K562 (cell line): ENCODE measurements at regions not wholly inside any gene's neighbourhood (a gene's known extent, or its start where the extent isn't known, plus 50 kb on each side); places are given as distances from the start of the nearest gene placed in this dataset.

Experiments
- ATAC-seq: fragments of 200-7000 bp; cut with Tn5 transposase; 3 replicates; pipeline ENCODE4 v1.9.1; 2020; ENCODE audit warnings: moderate library complexity
- BruUV-seq: library from RNA; stranded (reverse); fragments of 400-500 nt; replicated peaks from 2 replicates; lab custom pipeline; 2021; lab: Mats Ljungman, UMichigan
- CTCF ChIA-PET: fragments of 300-600 bp; formaldehyde crosslinking; extraction: SDS; loops from one replicate; lab custom pipeline; 2021; ENCODE audit warnings: low intra/inter-chr PET ratio; lab: Yijun Ruan, JAX
- POLR2A ChIA-PET: fragments of 300-600, 350-650 bp; sonication (Branson Sonifier 250); formaldehyde crosslinking; extraction: SDS; loops from one replicate; lab custom pipeline; 2021; ENCODE audit warnings: antibody characterized with exemption, inconsistent platforms; lab: Yijun Ruan, JAX
- DNase-seq, 4 experiments: peaks; one replicate each; pipeline versions ENCODE4 v3.0.0 to v3.0.0-alpha.2; 2011 to 2018; ENCODE audit warnings: low spot score in 3 of 4, mixed read lengths in 3 of 4; ENCODE audit errors: extremely low read depth in 1 of 4
- FAIRE-seq: peaks from 2 replicates; lab custom pipeline; 2011; peaks lifted over from hg19 to GRCh38; lab: Jason Lieb, UNC
- H2AFZ ChIP-seq: 2 replicates; pipeline ENCODE4 v1.6.0; 2011; ENCODE audit warnings: low read depth, low read length, control low read depth, inconsistent platforms
- H3K27ac ChIP-seq: fragments of 200-600 bp; 3 replicates; pipeline ENCODE4 v1.8.0; 2011; ENCODE audit warnings: low read depth, mild to moderate bottlenecking, control low read depth, inconsistent platforms, low read length, moderate library complexity, mixed read lengths; ENCODE audit errors: extremely low read depth
- H3K27me3 ChIP-seq, 2 experiments: fragments of 300-600 bp in 1 of 2; 2 replicates in 1 of 2; 3 replicates in 1 of 2; pipeline versions ENCODE4 v1.6.0 to v1.8.0; 2011; ENCODE audit warnings: inconsistent platforms in 2 of 2, low read length in 2 of 2, mild to moderate bottlenecking in 1 of 2, mixed read lengths in 1 of 2, moderate library complexity in 1 of 2; ENCODE audit not compliant: control insufficient read depth in 2 of 2, insufficient read depth in 2 of 2
- H3K36me3 ChIP-seq: fragments of 300-600 bp; 3 replicates; pipeline ENCODE4 v1.8.0; 2011; ENCODE audit warnings: mild to moderate bottlenecking, low read length, inconsistent platforms; ENCODE audit not compliant: control insufficient read depth, insufficient read depth
- H3K4me1 ChIP-seq, 2 experiments: fragments of 200-600 bp in 1 of 2; replicated peaks in 1 of 2; 2 replicates in 1 of 2; 3 replicates in 1 of 2; pipeline versions ENCODE4 v1.5.1 to v1.8.0; 2011; ENCODE audit warnings: inconsistent platforms in 2 of 2, low read length in 2 of 2, mild to moderate bottlenecking in 1 of 2, mixed read lengths in 1 of 2, moderate library complexity in 1 of 2; ENCODE audit not compliant: control insufficient read depth in 2 of 2, insufficient read depth in 2 of 2
- H3K4me2 ChIP-seq: 2 replicates; pipeline ENCODE4 v1.6.1; 2011; ENCODE audit warnings: low read length, control low read depth, inconsistent platforms, mixed read lengths; ENCODE audit not compliant: insufficient read depth
- H3K4me3 ChIP-seq: fragments of 200-600 bp; sonication (generic), shearing (Covaris generic); 2 replicates; pipeline ENCODE4 v1.5.1; 2016; ENCODE audit warnings: control low read depth, inconsistent platforms
- H3K79me2 ChIP-seq: fragments of 200-600 bp; 3 replicates; pipeline ENCODE4 v1.8.0; 2011; ENCODE audit warnings: low read length, inconsistent platforms; ENCODE audit not compliant: control insufficient read depth, insufficient read depth
- H3K9ac ChIP-seq, 2 experiments: 2 replicates each; pipeline versions ENCODE4 v1.6.0 to v1.6.1; 2011; ENCODE audit warnings: low read depth in 2 of 2, low read length in 2 of 2, control low read depth in 1 of 2, inconsistent platforms in 1 of 2, mild to moderate bottlenecking in 1 of 2, mixed read lengths in 1 of 2; ENCODE audit not compliant: insufficient read depth in 1 of 2
- H3K9me1 ChIP-seq: one replicate; pipeline ENCODE4 v1.6.0; 2011; ENCODE audit warnings: inconsistent platforms, mild to moderate bottlenecking, low read length, moderate library complexity; ENCODE audit not compliant: control insufficient read depth, insufficient read depth
- H3K9me3 ChIP-seq: replicated peaks from 2 replicates; pipeline ENCODE4 v1.5.1; 2011; ENCODE audit warnings: low read depth, low read length, inconsistent platforms; ENCODE audit not compliant: control insufficient read depth, insufficient read depth
- H4K20me1 ChIP-seq: replicated peaks from 2 replicates; pipeline ENCODE4 v1.6.1; 2011; ENCODE audit warnings: low read length, inconsistent platforms, mixed read lengths; ENCODE audit not compliant: control insufficient read depth, insufficient read depth
- ARID1B ChIP-seq: fragments of 450-650 bp; IDR thresholded peaks from 2 replicates; pipeline ENCODE4 v1.6.1; 2016; ENCODE audit warnings: antibody characterized with exemption, mild to moderate bottlenecking, inconsistent platforms
- BRF1 ChIP-seq: IDR thresholded peaks from 3 replicates; pipeline ENCODE4 v1.6.1; 2011; ENCODE audit warnings: borderline replicate concordance, mild to moderate bottlenecking; ENCODE audit not compliant: insufficient read length; ENCODE audit errors: extremely low read depth
- ESRRA ChIP-seq: fragments of 450-650 bp; IDR thresholded peaks from 2 replicates; pipeline ENCODE4 v1.6.1; 2014; ENCODE audit warnings: low read depth, mild to moderate bottlenecking, moderate library complexity, borderline replicate concordance
- ETV1 ChIP-seq: fragments of 450-650 bp; conservative IDR thresholded peaks from 2 replicates; pipeline ENCODE4 v1.6.1; 2016; ENCODE audit warnings: missing genetic modification characterization, control low read depth, low read depth, missing compliant biosample characterization
- EWSR1 ChIP-seq: fragments of 450-650 bp; IDR thresholded peaks from 2 replicates; pipeline ENCODE4 v1.6.1; 2018; ENCODE audit warnings: borderline replicate concordance, mild to moderate bottlenecking, low read depth, moderate library complexity; ENCODE audit not compliant: partially characterized antibody
- LEF1 ChIP-seq: fragments of 450-650 bp; IDR thresholded peaks from 2 replicates; pipeline ENCODE4 v1.6.1; 2016; ENCODE audit warnings: mild to moderate bottlenecking
- NRF1 ChIP-seq, 2 experiments: fragments of 450-650 bp; IDR thresholded peaks in 1 of 2; conservative IDR thresholded peaks in 1 of 2; 2 replicates each; pipeline ENCODE4 v1.6.1; 2014; ENCODE audit warnings: mild to moderate bottlenecking in 2 of 2
- PML ChIP-seq: IDR thresholded peaks from 2 replicates; pipeline ENCODE4 v1.6.1; 2012; ENCODE audit warnings: low read length, inconsistent platforms
- SMARCA5 ChIP-seq: fragments of 450-650 bp; IDR thresholded peaks from 2 replicates; pipeline ENCODE4 v1.6.1; 2016
- ZKSCAN1 ChIP-seq: fragments of 150-350 bp; IDR thresholded peaks from 2 replicates; pipeline ENCODE4 v1.6.1; 2016; ENCODE audit warnings: low read depth, low read length
- ZNF133 ChIP-seq: fragments of 250-450 bp; sonication (Bioruptor Pico); IDR thresholded peaks from 2 replicates; pipeline ENCODE4 v1.4.0; 2020; ENCODE audit warnings: mild to moderate bottlenecking
- ZNF354B ChIP-seq: fragments of 250-450 bp; sonication (Bioruptor Pico); IDR thresholded peaks from 2 replicates; pipeline ENCODE4 v1.4.0; 2020
- ZNF444 ChIP-seq: fragments of 250-450 bp; sonication (Bioruptor Pico); IDR thresholded peaks from 2 replicates; pipeline ENCODE4 v1.4.0; 2020; ENCODE audit warnings: mild to moderate bottlenecking, moderate library complexity
- ZZZ3 ChIP-seq: fragments of 450-650 bp; IDR thresholded peaks from 2 replicates; pipeline ENCODE4 v1.6.1; 2016; ENCODE audit warnings: antibody characterized with exemption, mild to moderate bottlenecking, moderate library complexity
- WGBS: fragments of 100-300 bp; shearing (Covaris generic); methylation state at CpG from one replicate; pipeline ENCODE4 v1.1.6; 2016; ENCODE audit warnings: low coverage, mixed read lengths; ENCODE audit not compliant: insufficient coverage; ENCODE audit errors: missing lambda C conversion rate; 5-methylcytosine and 5-hydroxymethylcytosine counted together
- in situ Hi-C: fragments of 300-500 bp; cut with MboI; formaldehyde crosslinking; loops from 4 replicates; pipeline ENCODE4 v1.15.0; 2018; ENCODE audit warnings: inconsistent platforms, mixed read lengths
- intact Hi-C: fragments of 100-400 bp; cut with micrococcal nuclease; formaldehyde crosslinking; loops from 2 replicates; pipeline ENCODE4 v1.14.2; 2022
- TF ChIP-seq, protein P1 (sequence below): IDR thresholded peaks from 3 replicates; pipeline ENCODE4 v1.6.1; 2011; ENCODE audit warnings: borderline replicate concordance, mild to moderate bottlenecking, moderate library complexity; ENCODE audit not compliant: insufficient read length; ENCODE audit errors: extremely low read depth
- TF ChIP-seq, protein P2 (sequence below), 3 experiments: IDR thresholded peaks in 2 of 3; conservative IDR thresholded peaks in 1 of 3; 2 replicates each; pipeline ENCODE4 v1.5.1; 2011 to 2012; ENCODE audit warnings: low read length in 3 of 3, mild to moderate bottlenecking in 3 of 3, control low read depth in 2 of 3, improper control_type of control experiment in 1 of 3, inconsistent platforms in 1 of 3, low read depth in 1 of 3, mixed read lengths in 1 of 3, moderate library complexity in 1 of 3; ENCODE audit not compliant: insufficient read depth in 2 of 3
- TF ChIP-seq, protein P3 (sequence below): fragments of 250-450 bp; sonication (Bioruptor Pico); IDR thresholded peaks from 2 replicates; pipeline ENCODE4 v1.5.0; 2020; ENCODE audit warnings: mild to moderate bottlenecking

DNA sequence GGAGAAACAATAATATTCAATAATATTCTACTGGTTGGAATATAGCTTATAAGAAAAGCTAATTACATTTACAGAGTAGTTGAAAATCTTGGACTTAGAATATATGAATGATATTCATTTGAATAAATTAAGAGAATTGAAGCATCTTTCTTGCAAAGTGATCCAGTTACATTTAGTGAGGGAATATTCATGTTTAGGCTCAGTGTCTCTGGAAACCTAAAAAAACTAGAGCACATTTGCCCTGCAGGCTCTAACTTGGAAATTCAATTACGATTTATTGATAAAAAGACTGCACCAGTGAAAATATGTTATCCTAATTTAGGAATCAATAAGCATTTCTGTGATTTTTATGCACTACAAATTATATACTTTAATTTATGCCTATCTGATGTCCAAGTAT is 58.3 kb upstream of the RAP1GDS1 start (continued):
- TF ChIP-seq BRF1 (no peak), NRF1 (conservative IDR thresholded peaks at IDR 0.05 in 1 of 2, IDR thresholded peaks at IDR 0.05 in 1 of 2) (no peak), PML (no peak), ZNF133 (CRISPR knock-in tag) (no peak), ARID1B (no peak), ZNF444 (CRISPR knock-in tag) (no peak)
- TF ChIP-seq, protein P1, sequence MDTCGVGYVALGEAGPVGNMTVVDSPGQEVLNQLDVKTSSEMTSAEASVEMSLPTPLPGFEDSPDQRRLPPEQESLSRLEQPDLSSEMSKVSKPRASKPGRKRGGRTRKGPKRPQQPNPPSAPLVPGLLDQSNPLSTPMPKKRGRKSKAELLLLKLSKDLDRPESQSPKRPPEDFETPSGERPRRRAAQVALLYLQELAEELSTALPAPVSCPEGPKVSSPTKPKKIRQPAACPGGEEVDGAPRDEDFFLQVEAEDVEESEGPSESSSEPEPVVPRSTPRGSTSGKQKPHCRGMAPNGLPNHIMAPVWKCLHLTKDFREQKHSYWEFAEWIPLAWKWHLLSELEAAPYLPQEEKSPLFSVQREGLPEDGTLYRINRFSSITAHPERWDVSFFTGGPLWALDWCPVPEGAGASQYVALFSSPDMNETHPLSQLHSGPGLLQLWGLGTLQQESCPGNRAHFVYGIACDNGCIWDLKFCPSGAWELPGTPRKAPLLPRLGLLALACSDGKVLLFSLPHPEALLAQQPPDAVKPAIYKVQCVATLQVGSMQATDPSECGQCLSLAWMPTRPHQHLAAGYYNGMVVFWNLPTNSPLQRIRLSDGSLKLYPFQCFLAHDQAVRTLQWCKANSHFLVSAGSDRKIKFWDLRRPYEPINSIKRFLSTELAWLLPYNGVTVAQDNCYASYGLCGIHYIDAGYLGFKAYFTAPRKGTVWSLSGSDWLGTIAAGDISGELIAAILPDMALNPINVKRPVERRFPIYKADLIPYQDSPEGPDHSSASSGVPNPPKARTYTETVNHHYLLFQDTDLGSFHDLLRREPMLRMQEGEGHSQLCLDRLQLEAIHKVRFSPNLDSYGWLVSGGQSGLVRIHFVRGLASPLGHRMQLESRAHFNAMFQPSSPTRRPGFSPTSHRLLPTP: no peak

DNA sequence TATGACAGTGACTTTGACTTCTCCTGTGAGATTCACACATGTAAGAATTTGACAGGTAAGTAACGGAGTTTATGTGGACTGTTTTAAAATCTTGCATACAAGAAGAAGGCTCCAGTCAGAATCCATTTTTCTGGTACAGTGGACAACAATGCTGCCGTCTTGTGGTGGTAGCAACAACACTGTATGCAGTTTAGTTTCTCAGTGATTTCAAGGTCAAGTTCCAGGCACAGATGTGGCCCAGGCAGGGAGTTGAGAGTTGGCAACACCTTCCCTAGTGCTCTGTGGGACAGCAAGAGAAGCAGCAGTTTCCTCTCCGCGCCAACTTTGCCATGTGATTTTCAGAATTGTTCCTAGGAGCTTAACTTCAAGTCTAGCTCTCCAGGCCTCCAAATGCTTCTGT is 56.0 kb upstream of the STPG2 start:
- H2AFZ ChIP-seq: no peak overlapping the region
- H3K4me3 ChIP-seq: no peak overlapping the region
- no peaks in the 10 kb centered on the region for H3K36me3 ChIP-seq
- ChIA-PET POLR2A (no interaction called here), CTCF (no interaction called here)
- in situ Hi-C loops (no loop called here), intact Hi-C loops (no loop called here)
- H4K20me1 ChIP-seq: no peaks in the 10 kb centered on the region
- no peak overlapping the region for H3K4me2 ChIP-seq
- no peaks in the 10 kb centered on the region for H3K27me3 ChIP-seq
- 9% methylated on average over 4 of the region's 4 CpGs for WGBS
- FAIRE-seq (no peak), DNase-seq (peak in 1 of 4 experiments; percentile 11), ATAC-seq (peak; percentile 37; the same call in 1 of the 3 replicates)
- no TSS peak for BruUV-seq
- H3K79me2 ChIP-seq: no peaks in the 10 kb centered on the region
- no peak overlapping the region for H3K9ac ChIP-seq
- H3K4me1 ChIP-seq: no peaks in the 10 kb centered on the region
- no peaks in the 10 kb centered on the region for H3K9me3 ChIP-seq
- no peak overlapping the region for H3K27ac ChIP-seq
- H3K9me1 ChIP-seq: no peaks in the 10 kb centered on the region
- no peak for TF ChIP-seq EWSR1
- no peak for TF ChIP-seq LEF1
- TF ChIP-seq, protein P2, sequence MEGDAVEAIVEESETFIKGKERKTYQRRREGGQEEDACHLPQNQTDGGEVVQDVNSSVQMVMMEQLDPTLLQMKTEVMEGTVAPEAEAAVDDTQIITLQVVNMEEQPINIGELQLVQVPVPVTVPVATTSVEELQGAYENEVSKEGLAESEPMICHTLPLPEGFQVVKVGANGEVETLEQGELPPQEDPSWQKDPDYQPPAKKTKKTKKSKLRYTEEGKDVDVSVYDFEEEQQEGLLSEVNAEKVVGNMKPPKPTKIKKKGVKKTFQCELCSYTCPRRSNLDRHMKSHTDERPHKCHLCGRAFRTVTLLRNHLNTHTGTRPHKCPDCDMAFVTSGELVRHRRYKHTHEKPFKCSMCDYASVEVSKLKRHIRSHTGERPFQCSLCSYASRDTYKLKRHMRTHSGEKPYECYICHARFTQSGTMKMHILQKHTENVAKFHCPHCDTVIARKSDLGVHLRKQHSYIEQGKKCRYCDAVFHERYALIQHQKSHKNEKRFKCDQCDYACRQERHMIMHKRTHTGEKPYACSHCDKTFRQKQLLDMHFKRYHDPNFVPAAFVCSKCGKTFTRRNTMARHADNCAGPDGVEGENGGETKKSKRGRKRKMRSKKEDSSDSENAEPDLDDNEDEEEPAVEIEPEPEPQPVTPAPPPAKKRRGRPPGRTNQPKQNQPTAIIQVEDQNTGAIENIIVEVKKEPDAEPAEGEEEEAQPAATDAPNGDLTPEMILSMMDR (IDR thresholded peaks at IDR 0.05 in 2 of 3, conservative IDR thresholded peaks at IDR 0.05 in 1 of 3; ENCODE audit: insufficient read depth in 2 of 3, low read depth in 1 of 3, low read length in 3 of 3): peak in 2 of 3 experiments; percentile 18; a peak in 1 of 6 replicates
- TF ChIP-seq ETV1: no peak
- TF ChIP-seq, protein P3, sequence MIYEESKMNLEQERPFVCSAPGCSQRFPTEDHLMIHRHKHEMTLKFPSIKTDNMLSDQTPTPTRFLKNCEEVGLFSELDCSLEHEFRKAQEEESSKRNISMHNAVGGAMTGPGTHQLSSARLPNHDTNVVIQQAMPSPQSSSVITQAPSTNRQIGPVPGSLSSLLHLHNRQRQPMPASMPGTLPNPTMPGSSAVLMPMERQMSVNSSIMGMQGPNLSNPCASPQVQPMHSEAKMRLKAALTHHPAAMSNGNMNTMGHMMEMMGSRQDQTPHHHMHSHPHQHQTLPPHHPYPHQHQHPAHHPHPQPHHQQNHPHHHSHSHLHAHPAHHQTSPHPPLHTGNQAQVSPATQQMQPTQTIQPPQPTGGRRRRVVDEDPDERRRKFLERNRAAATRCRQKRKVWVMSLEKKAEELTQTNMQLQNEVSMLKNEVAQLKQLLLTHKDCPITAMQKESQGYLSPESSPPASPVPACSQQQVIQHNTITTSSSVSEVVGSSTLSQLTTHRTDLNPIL (CRISPR knock-in tag): no peak
- 0 out of 2 replicates have a peak, but pooled peaks have one; percentile 25 for TF ChIP-seq ESRRA
- no peak for TF ChIP-seq ZZZ3
- no peak for TF ChIP-seq SMARCA5
- TF ChIP-seq ZKSCAN1: no peak
- TF ChIP-seq ZNF354B (CRISPR knock-in tag): no peak
